ENCODE measurements at regions not wholly inside any gene's neighbourhood (a gene's known extent, or its start where the extent isn't known, plus 50 kb on each side); places are given as distances from the start of the nearest gene placed in this dataset.
A peak's percentile ranks its signal among the peaks of the same experiment; 100 is the strongest.

DNA sequence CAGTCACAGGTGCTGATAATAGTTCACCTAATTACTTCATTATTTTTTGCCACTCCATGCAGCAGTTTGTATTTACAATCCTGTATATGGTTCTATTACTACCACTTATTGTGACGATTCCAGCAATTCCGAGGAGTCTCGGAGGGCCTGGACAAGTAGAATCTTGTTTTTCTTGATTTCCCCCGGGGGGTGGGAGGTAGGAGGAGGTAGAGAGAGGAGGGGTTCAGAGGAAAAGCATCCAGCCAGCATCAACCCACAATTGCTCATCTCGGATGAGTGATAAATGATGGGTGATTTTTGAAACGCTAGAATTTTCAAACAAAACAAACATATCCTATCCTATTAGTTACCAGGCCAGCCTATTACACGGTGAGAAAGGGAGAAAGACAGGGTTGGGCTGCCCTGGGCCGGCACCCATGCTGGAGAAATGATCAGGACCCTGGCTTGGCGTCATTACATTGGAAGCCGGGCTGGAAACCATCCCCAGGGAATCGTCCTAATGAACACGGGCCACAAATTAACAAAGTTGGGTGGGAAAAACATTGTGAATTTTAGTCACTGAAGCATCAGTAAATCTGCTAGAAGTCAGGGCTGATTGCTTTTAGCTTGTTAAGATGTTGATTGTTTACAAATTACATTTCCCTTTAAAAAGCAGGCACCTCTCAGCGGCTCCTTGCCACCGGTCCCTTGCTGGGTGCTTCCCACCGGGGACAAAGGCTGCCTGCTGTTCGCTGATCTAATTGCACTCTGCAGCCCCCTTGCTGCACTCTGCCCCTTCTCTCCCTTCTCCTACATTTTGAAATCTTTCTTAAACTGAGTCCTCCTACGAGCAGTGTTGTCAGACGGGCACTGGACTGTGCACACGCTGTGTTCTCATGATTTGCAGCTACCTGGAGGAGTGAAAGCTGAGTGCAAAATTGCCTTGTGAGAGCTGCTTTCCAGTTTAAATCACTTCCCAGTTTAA is 95.5 kb downstream of the FAM204A start:
- no peak overlapping the region for H3K4me3 ChIP-seq (ENCODE audit: low read depth, low read length)
- no peak for TF ChIP-seq CTCF (IDR thresholded peaks at IDR 0.05; ENCODE audit: low read depth, low read length)

DNA sequence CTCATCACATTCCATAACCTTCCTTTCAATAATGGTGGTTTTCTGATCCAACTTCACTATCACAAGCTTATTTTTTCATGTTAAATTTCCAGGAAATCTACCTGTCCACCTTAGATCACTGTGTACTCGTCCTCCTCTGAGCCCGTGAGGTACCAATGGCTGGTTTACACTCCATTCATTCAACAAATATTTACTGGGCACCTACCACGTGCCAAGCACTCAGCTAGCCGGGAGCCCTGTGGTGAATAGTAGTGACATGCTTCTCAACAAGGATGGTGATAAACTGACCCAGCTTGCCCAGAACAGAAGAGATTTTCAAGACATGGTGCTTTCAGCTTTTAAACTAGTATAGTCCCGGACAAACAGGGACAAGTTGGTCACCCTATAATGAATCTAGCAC is 98.2 kb downstream of the FAM204A start:
- TF ChIP-seq CTCF (IDR thresholded peaks at IDR 0.05; ENCODE audit: low read depth, low read length): no peak
- no peak overlapping the region for H3K4me3 ChIP-seq (ENCODE audit: low read depth, low read length)

GRCh38 chr10:118241229-118242137 is 100.6 kb downstream of the FAM204A start:
- H3K4me3 ChIP-seq (ENCODE audit: low read depth, low read length): no peak overlapping the region
- peak; percentile 87 for TF ChIP-seq CTCF (IDR thresholded peaks at IDR 0.05; ENCODE audit: low read depth, low read length)

- no peak for TF ChIP-seq CTCF (IDR thresholded peaks at IDR 0.05; ENCODE audit: low read depth, low read length)
- no peak overlapping the region for H3K4me3 ChIP-seq (ENCODE audit: low read depth, low read length)
Measured at GRCh38 chr10:118239236-118239630, 102.9 kb downstream of the FAM204A start.

DNA sequence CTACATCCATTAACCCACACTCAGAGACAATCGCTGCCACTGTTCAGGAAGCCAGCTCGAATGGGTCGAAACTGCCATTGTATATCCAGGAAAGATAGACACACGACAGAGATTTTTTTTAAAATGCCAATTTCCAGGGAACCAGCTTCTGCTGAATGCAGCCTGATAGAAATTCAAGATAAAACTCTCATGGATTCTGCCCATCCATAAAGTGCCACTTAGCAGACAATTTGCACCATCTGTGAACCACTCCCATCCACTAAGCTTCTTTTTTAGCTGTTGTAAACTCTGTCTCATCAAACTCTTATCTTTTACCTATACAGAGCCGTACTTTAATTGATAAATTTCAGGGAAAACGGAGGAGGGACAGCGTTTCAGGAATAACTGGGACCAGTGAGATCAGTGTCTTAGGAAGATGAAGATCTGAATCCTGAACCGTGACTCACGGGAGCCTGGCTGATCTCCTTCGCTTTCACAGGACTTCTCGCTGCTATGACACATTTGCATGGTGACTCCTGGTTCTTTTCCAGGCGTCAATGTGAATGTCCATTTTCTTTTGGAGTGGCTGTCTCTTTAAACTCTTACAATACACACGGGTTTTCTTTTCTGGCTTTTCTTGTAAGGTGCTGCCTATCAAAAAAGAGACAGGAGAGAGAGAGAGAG is 103.4 kb downstream of the FAM204A start:
- no peak for TF ChIP-seq CTCF (IDR thresholded peaks at IDR 0.05; ENCODE audit: low read depth, low read length)
- no peak overlapping the region for H3K4me3 ChIP-seq (ENCODE audit: low read depth, low read length)

DNA sequence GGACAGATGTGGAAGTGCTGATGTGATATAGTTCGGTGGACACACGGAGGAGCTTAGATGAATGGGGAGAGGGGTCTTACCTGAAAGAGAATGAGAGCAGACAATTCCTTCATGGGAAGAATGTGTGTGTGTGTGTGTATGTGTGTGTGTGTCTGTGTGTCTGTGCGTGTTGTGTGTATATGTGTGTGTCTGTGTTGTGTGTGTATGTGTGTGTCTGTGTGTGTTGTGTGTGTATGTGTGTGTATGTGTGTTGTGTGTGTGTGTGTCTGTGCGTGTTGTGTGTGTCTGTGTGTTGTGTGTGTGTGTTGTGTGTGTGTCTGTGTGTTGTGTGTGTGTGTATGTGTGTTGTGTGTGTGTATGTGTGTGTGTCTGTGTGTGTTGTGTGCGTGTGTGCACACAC is 104.2 kb downstream of the FAM204A start:
- no peak for TF ChIP-seq CTCF (IDR thresholded peaks at IDR 0.05; ENCODE audit: low read depth, low read length)
- no peak overlapping the region for H3K4me3 ChIP-seq (ENCODE audit: low read depth, low read length)

All from WI38 (cell line).